ENCODE measurements at regions not wholly inside any gene's neighbourhood (a gene's known extent, or its start where the extent isn't known, plus 50 kb on each side); places are given as distances from the start of the nearest gene placed in this dataset.

DNA sequence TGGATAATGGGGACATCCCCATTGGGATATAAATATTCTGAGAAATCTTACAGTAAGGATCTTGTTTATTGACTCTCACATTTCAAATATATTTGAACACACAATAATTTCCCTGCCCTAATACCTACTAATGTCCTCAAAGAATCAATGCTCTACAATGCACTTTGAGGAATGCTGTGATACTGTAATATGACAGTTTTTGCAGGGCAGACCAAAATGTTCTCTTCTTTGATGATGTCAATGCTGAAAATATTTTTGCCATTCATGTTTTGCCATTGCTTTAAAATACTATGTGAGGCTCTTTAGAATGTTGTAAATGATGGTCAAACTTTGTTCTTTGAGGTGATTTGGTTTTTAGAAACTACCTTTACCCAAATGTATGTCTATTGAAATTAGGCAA lies 594.1 kb downstream of the INHBA start:
- Histone ChIP-seq H3K9me2 (replicated peaks; ENCODE audit: insufficient read depth) (no peaks in the 10 kb centered on the region), H3K36me3 (replicated peaks; ENCODE audit: insufficient read depth, low read depth) (no peaks in the 10 kb centered on the region), H3K9me3 (ENCODE audit: low read depth) (no peaks in the 10 kb centered on the region), H3K79me2 (no peaks in the 10 kb centered on the region), H3K4me3 (no peak overlapping the region), H3K4me2 (no peak overlapping the region), H2AFZ (no peak overlapping the region), H3K4me1 (ENCODE audit: insufficient read depth) (peaks cover 6% of the 10 kb centered on the region), H3K27me3 (no peaks in the 10 kb centered on the region), H3K27ac (peak overlapping the region; percentile 91), H4K20me1 (ENCODE audit: insufficient read depth, poor library complexity, severe bottlenecking) (no peaks in the 10 kb centered on the region)
- no peak for DNase-seq (ENCODE audit: low spot score)
- TF ChIP-seq EZH2phosphoT487 (IDR thresholded peaks at IDR 0.05; ENCODE audit: low read depth, severe bottlenecking, unreplicated experiment) (no peak), EZH2 (IDR thresholded peaks at IDR 0.05; ENCODE audit: borderline replicate concordance) (no peak)
- TF ChIP-seq, protein P1, sequence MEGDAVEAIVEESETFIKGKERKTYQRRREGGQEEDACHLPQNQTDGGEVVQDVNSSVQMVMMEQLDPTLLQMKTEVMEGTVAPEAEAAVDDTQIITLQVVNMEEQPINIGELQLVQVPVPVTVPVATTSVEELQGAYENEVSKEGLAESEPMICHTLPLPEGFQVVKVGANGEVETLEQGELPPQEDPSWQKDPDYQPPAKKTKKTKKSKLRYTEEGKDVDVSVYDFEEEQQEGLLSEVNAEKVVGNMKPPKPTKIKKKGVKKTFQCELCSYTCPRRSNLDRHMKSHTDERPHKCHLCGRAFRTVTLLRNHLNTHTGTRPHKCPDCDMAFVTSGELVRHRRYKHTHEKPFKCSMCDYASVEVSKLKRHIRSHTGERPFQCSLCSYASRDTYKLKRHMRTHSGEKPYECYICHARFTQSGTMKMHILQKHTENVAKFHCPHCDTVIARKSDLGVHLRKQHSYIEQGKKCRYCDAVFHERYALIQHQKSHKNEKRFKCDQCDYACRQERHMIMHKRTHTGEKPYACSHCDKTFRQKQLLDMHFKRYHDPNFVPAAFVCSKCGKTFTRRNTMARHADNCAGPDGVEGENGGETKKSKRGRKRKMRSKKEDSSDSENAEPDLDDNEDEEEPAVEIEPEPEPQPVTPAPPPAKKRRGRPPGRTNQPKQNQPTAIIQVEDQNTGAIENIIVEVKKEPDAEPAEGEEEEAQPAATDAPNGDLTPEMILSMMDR (IDR thresholded peaks at IDR 0.05; ENCODE audit: poor library complexity), result no peak

DNA sequence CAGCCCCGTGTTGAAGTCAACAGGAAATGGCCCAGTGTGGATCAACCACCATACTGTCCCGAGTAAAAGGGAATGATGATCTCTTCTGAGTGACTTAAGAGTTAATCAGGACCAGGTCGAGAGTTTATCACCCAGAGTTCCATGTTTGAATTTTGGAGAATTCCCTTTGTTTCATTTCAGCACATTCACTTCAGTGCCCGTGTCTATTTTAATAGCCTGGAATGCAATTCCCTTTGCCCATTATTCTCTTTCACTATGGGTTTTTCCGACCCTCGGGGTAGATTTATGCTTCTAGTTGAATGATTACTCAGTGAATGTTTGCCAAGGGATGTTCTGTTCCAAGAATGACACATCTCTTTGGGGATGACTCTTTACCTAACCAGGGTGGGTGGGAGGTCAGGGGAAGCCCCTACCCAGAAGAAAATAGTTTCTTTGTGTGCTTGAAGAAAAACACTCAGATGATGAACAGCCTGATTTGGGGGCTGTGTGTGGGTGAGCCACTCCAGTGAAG lies 594.9 kb downstream of the INHBA start:
- Histone ChIP-seq H3K4me1 (ENCODE audit: insufficient read depth) (peaks cover 6% of the 10 kb centered on the region), H3K9me3 (ENCODE audit: low read depth) (no peaks in the 10 kb centered on the region), H3K79me2 (no peaks in the 10 kb centered on the region), H3K4me2 (peak overlapping the region; percentile 47), H3K36me3 (replicated peaks; ENCODE audit: insufficient read depth, low read depth) (no peaks in the 10 kb centered on the region), H3K27me3 (no peaks in the 10 kb centered on the region), H2AFZ (no peak overlapping the region), H3K4me3 (no peak overlapping the region), H4K20me1 (ENCODE audit: insufficient read depth, poor library complexity, severe bottlenecking) (no peaks in the 10 kb centered on the region), H3K27ac (peak overlapping the region; percentile 91), H3K9me2 (replicated peaks; ENCODE audit: insufficient read depth) (no peaks in the 10 kb centered on the region)
- 38% methylated on average over 6 of the region's 6 CpGs for WGBS (ENCODE audit: low lambda C conversion rate, missing lambda C conversion rate)
- peak; percentile 40 for DNase-seq (ENCODE audit: low spot score)
- TF ChIP-seq, protein P1 (IDR thresholded peaks at IDR 0.05; ENCODE audit: poor library complexity), result no peak
- TF ChIP-seq EZH2phosphoT487 (IDR thresholded peaks at IDR 0.05; ENCODE audit: low read depth, severe bottlenecking, unreplicated experiment), result no peak
- TF ChIP-seq EZH2 (IDR thresholded peaks at IDR 0.05; ENCODE audit: borderline replicate concordance), result no peak

DNA sequence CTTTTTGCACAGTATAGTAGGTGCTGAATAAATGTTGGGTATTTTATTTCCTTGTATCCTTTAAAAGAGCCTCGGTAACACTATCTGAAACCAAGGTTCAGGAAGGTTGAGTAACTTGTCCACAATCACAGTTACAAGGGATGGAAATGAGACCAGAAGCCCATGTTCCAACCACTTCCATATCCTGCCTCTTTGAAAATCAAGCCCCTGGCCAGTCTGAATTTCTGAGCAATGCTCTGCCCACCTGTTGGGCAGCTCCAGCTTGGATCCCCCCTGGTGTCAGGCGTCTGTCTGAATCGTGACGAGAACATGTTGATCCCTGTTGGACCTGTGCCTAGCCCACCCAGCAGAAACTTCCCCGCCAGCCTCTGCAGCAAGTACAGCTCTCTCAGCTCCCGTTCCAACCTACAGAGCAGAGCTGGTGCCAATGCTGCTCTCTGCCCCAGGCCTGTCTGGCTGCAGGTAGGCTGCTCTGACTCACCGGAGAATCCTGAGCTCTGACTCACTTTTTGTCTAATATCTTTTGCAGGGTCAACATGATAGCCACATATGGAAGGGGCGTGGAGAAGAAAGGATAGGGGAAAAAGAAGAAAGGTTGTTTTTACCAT lies 595.5 kb downstream of the INHBA start:
- no peaks in the 10 kb centered on the region for H3K79me2 ChIP-seq
- H3K4me3 ChIP-seq, result no peak overlapping the region
- peak; percentile 79 for DNase-seq (ENCODE audit: low spot score)
- H3K9me3 ChIP-seq (ENCODE audit: low read depth), result no peaks in the 10 kb centered on the region
- no peaks in the 10 kb centered on the region for H4K20me1 ChIP-seq (ENCODE audit: insufficient read depth, poor library complexity, severe bottlenecking)
- no peaks in the 10 kb centered on the region for H3K36me3 ChIP-seq (replicated peaks; ENCODE audit: insufficient read depth, low read depth)
- no peaks in the 10 kb centered on the region for H3K27me3 ChIP-seq
- no peaks in the 10 kb centered on the region for H3K9me2 ChIP-seq (replicated peaks; ENCODE audit: insufficient read depth)
- H3K27ac ChIP-seq, result peak overlapping the region; percentile 91
- WGBS (ENCODE audit: low lambda C conversion rate, missing lambda C conversion rate), result 56% methylated on average over 8 of the region's 8 CpGs
- H3K4me1 ChIP-seq (ENCODE audit: insufficient read depth), result peaks cover 6% of the 10 kb centered on the region
- H3K4me2 ChIP-seq, result peak overlapping the region; percentile 47
- H2AFZ ChIP-seq, result no peak overlapping the region
- TF ChIP-seq, protein P1 (IDR thresholded peaks at IDR 0.05; ENCODE audit: poor library complexity), result no peak
- TF ChIP-seq EZH2phosphoT487 (IDR thresholded peaks at IDR 0.05; ENCODE audit: low read depth, severe bottlenecking, unreplicated experiment) (no peak), EZH2 (IDR thresholded peaks at IDR 0.05; ENCODE audit: borderline replicate concordance) (no peak)
